Activated CD4-positive, alpha-beta T cell treated with anti-CD3 and anti-CD28 coated beads for 36 hours (primary cell): ENCODE measurements at regions not wholly inside any gene's neighbourhood (a gene's known extent, or its start where the extent isn't known, plus 50 kb on each side); places are given as distances from the start of the nearest gene placed in this dataset.

ENCODE experiments used
- ATAC-seq: fragments of 200-7000 bp; cut with Tn5 transposase; one replicate; pipeline ENCODE4 v1.10.0; 2021; ENCODE audit warnings: mild to moderate bottlenecking, moderate library complexity
- CTCF ChIA-PET: fragments of 350-600 bp; sonication (Branson Sonifier 250); formaldehyde crosslinking; loops from one replicate; lab custom pipeline; 2021; ENCODE audit warnings: antibody characterized with exemption; lab: Charles Lee
- POLR2A ChIA-PET: fragments of 350-600 bp; sonication (Branson Sonifier 250); formaldehyde crosslinking; loops from one replicate; lab custom pipeline; 2021; ENCODE audit warnings: antibody characterized with exemption, inconsistent platforms; lab: Charles Lee
- DNase-seq: peaks from one replicate; pipeline ENCODE4 v3.0.0-alpha.2; 2020
- H3K27ac Mint-ChIP-seq: one replicate; pipeline ENCODE4 v1.8.0; 2021; ENCODE audit warnings: mixed read lengths
- H3K27me3 Mint-ChIP-seq: one replicate; pipeline ENCODE4 v1.8.0; 2021; ENCODE audit warnings: mixed read lengths
- H3K36me3 Mint-ChIP-seq: one replicate; pipeline ENCODE4 v1.8.0; 2021; ENCODE audit warnings: low read depth, mixed read lengths
- H3K4me1 Mint-ChIP-seq: one replicate; pipeline ENCODE4 v1.8.0; 2021; ENCODE audit warnings: mixed read lengths
- H3K4me3 Mint-ChIP-seq: one replicate; pipeline ENCODE4 v1.8.0; 2021; ENCODE audit warnings: mild to moderate bottlenecking, moderate library complexity, mixed read lengths
- H3K9me3 Mint-ChIP-seq: one replicate; pipeline ENCODE4 v1.8.0; 2021; ENCODE audit warnings: low read depth, mixed read lengths
- intact Hi-C, 2 experiments: fragments of 100-400 bp; cut with DNase I in 1 of 2; cut with micrococcal nuclease in 1 of 2; formaldehyde crosslinking; loops; one replicate each; pipeline versions ENCODE4 v1.14.2 to v1.15.1; 2022 to 2024; cut with DNase I, micrococcal nuclease

- DNase-seq (no peak), ATAC-seq (no peak)
- no peak overlapping the region for H3K27ac Mint-ChIP-seq
- H3K36me3 Mint-ChIP-seq: no peaks in the 10 kb centered on the region
- CTCF ChIA-PET: no interaction called here
- POLR2A ChIA-PET: no interaction called here
- no peak overlapping the region for H3K4me3 Mint-ChIP-seq
- H3K9me3 Mint-ChIP-seq: no peaks in the 10 kb centered on the region
- no peaks in the 10 kb centered on the region for H3K27me3 Mint-ChIP-seq
- no peaks in the 10 kb centered on the region for H3K4me1 Mint-ChIP-seq
- intact Hi-C loops: no loop called here
Observed at GRCh38 chr19:31572102-31572975, 223.1 kb upstream of the TSHZ3 start.

- ChIA-PET CTCF (no interaction called here), POLR2A (no interaction called here)
- Mint-ChIP-seq H3K27ac (no peak overlapping the region), H3K4me3 (no peak overlapping the region), H3K4me1 (no peaks in the 10 kb centered on the region), H3K36me3 (no peaks in the 10 kb centered on the region), H3K27me3 (no peaks in the 10 kb centered on the region), H3K9me3 (no peaks in the 10 kb centered on the region)
- intact Hi-C loops: no loop called here
- DNase-seq (no peak), ATAC-seq (no peak)
Observed at GRCh38 chr19:31572976-31573298, 223.7 kb upstream of the TSHZ3 start.

- Mint-ChIP-seq H3K4me3 (no peak overlapping the region), H3K27ac (no peak overlapping the region), H3K36me3 (no peaks in the 10 kb centered on the region), H3K27me3 (no peaks in the 10 kb centered on the region), H3K4me1 (no peaks in the 10 kb centered on the region), H3K9me3 (no peaks in the 10 kb centered on the region)
- no peak for DNase-seq
- ChIA-PET POLR2A (interaction anchor here (0.6 kb wide), 1 partner anchor 191 kb away, joined by 4 read pairs; no protein-coding TSS in a partner anchor), CTCF (no interaction called here)
- ATAC-seq: no peak
- intact Hi-C loops: no loop called here
Observed at GRCh38 chr19:31574251-31574973, 225.2 kb upstream of the TSHZ3 start.

GRCh38 chr19:31575846-31576335, 226.7 kb upstream of the TSHZ3 start:
- ChIA-PET POLR2A (no interaction called here), CTCF (no interaction called here)
- H3K36me3 Mint-ChIP-seq: no peaks in the 10 kb centered on the region
- H3K9me3 Mint-ChIP-seq: no peaks in the 10 kb centered on the region
- no peak overlapping the region for H3K27ac Mint-ChIP-seq
- no peaks in the 10 kb centered on the region for H3K27me3 Mint-ChIP-seq
- H3K4me1 Mint-ChIP-seq: no peaks in the 10 kb centered on the region
- DNase-seq (no peak), ATAC-seq (no peak)
- no peak overlapping the region for H3K4me3 Mint-ChIP-seq
- intact Hi-C loops: no loop called here

GRCh38 chr19:31578326-31578725, 229.1 kb upstream of the TSHZ3 start:
- Mint-ChIP-seq H3K4me3 (no peak overlapping the region), H3K4me1 (no peaks in the 10 kb centered on the region), H3K9me3 (no peaks in the 10 kb centered on the region), H3K36me3 (no peaks in the 10 kb centered on the region), H3K27me3 (no peaks in the 10 kb centered on the region), H3K27ac (no peak overlapping the region)
- ATAC-seq: no peak
- intact Hi-C loops: no loop called here
- ChIA-PET CTCF (no interaction called here), POLR2A (no interaction called here)
- DNase-seq: no peak

GRCh38 chr19:31583148-31583547, 233.9 kb upstream of the TSHZ3 start:
- ChIA-PET POLR2A (no interaction called here), CTCF (no interaction called here)
- ATAC-seq (no peak), DNase-seq (no peak)
- intact Hi-C loops: no loop called here
- Mint-ChIP-seq H3K4me1 (no peaks in the 10 kb centered on the region), H3K27ac (no peak overlapping the region), H3K27me3 (peaks cover 5% of the 10 kb centered on the region), H3K9me3 (no peaks in the 10 kb centered on the region), H3K36me3 (no peaks in the 10 kb centered on the region), H3K4me3 (no peak overlapping the region)

GRCh38 chr19:31586282-31586681, 237.0 kb upstream of the TSHZ3 start:
- Mint-ChIP-seq H3K4me3 (no peak overlapping the region), H3K9me3 (no peaks in the 10 kb centered on the region), H3K4me1 (no peaks in the 10 kb centered on the region), H3K36me3 (no peaks in the 10 kb centered on the region), H3K27me3 (peaks cover 15% of the 10 kb centered on the region), H3K27ac (no peak overlapping the region)
- POLR2A ChIA-PET: no interaction called here
- DNase-seq (no peak), ATAC-seq (no peak)
- CTCF ChIA-PET: no interaction called here
- intact Hi-C loops: no loop called here

- no peaks in the 10 kb centered on the region for H3K4me1 Mint-ChIP-seq
- H3K4me3 Mint-ChIP-seq: no peak overlapping the region
- ChIA-PET CTCF (no interaction called here), POLR2A (interaction anchor here (0.5 kb wide), 1 partner anchor 292 kb away, joined by 3 read pairs; no protein-coding TSS in a partner anchor)
- peaks cover 19% of the 10 kb centered on the region for H3K27me3 Mint-ChIP-seq
- ATAC-seq (no peak), DNase-seq (no peak)
- no peaks in the 10 kb centered on the region for H3K36me3 Mint-ChIP-seq
- no peak overlapping the region for H3K27ac Mint-ChIP-seq
- intact Hi-C loops: no loop called here
- H3K9me3 Mint-ChIP-seq: no peaks in the 10 kb centered on the region
Observed at GRCh38 chr19:31589109-31589508, 239.9 kb upstream of the TSHZ3 start.

- H3K9me3 Mint-ChIP-seq: no peaks in the 10 kb centered on the region
- no peak for ATAC-seq
- no peaks in the 10 kb centered on the region for H3K4me1 Mint-ChIP-seq
- H3K27me3 Mint-ChIP-seq: peaks cover 22% of the 10 kb centered on the region
- intact Hi-C loops: no loop called here
- ChIA-PET POLR2A (no interaction called here), CTCF (no interaction called here)
- H3K36me3 Mint-ChIP-seq: no peaks in the 10 kb centered on the region
- DNase-seq: no peak
- H3K4me3 Mint-ChIP-seq: no peak overlapping the region
- H3K27ac Mint-ChIP-seq: no peak overlapping the region
Observed at GRCh38 chr19:31591258-31591657, 242.0 kb upstream of the TSHZ3 start.

- no peaks in the 10 kb centered on the region for H3K36me3 Mint-ChIP-seq
- DNase-seq (no peak), ATAC-seq (no peak)
Observed at GRCh38 chr19:31592456-31592855, 243.2 kb upstream of the TSHZ3 start.

GRCh38 chr19:31594701-31595100, 245.5 kb upstream of the TSHZ3 start:
- intact Hi-C loops: no loop called here
- POLR2A ChIA-PET: no interaction called here

More at GRCh38 chr19:31592456-31592855, 243.2 kb upstream of the TSHZ3 start:
- H3K4me3 Mint-ChIP-seq: no peak overlapping the region
- H3K27me3 Mint-ChIP-seq: peaks cover 19% of the 10 kb centered on the region
- no peaks in the 10 kb centered on the region for H3K4me1 Mint-ChIP-seq
- ChIA-PET POLR2A (no interaction called here), CTCF (no interaction called here)
- intact Hi-C loops: no loop called here
- H3K9me3 Mint-ChIP-seq: no peaks in the 10 kb centered on the region
- H3K27ac Mint-ChIP-seq: no peak overlapping the region

GRCh38 chr19:31595521-31595920, 246.3 kb upstream of the TSHZ3 start:
- DNase-seq: no peak
- Mint-ChIP-seq H3K27me3 (peaks cover 8% of the 10 kb centered on the region), H3K36me3 (no peaks in the 10 kb centered on the region), H3K9me3 (no peaks in the 10 kb centered on the region), H3K4me1 (no peaks in the 10 kb centered on the region), H3K27ac (no peak overlapping the region), H3K4me3 (no peak overlapping the region)
- intact Hi-C loops: no loop called here
- ATAC-seq: no peak
- ChIA-PET POLR2A (no interaction called here), CTCF (no interaction called here)

More at GRCh38 chr19:31594701-31595100, 245.5 kb upstream of the TSHZ3 start:
- no peak overlapping the region for H3K4me3 Mint-ChIP-seq
- DNase-seq (no peak), ATAC-seq (no peak)
- H3K27me3 Mint-ChIP-seq: peaks cover 11% of the 10 kb centered on the region
- H3K9me3 Mint-ChIP-seq: no peaks in the 10 kb centered on the region
- H3K4me1 Mint-ChIP-seq: no peaks in the 10 kb centered on the region
- CTCF ChIA-PET: no interaction called here
- no peaks in the 10 kb centered on the region for H3K36me3 Mint-ChIP-seq
- H3K27ac Mint-ChIP-seq: no peak overlapping the region
